ENCODE measurements at regions not wholly inside any gene's neighbourhood (a gene's known extent, or its start where the extent isn't known, plus 50 kb on each side); places are given as distances from the start of the nearest gene placed in this dataset.

GRCh38 chr4:12265554-12265953, 836.9 kb upstream of the HS3ST1 start:
- no peaks in the 10 kb centered on the region for H3K27me3 ChIP-seq (ENCODE audit: control insufficient read depth, insufficient read depth, low read length)
- intact Hi-C loops (cut with micrococcal nuclease) = no loop called here
- H2AK5ac ChIP-seq (ENCODE audit: low read depth, low read length) = no peak overlapping the region
- no peak overlapping the region for H3K23ac ChIP-seq (ENCODE audit: low read depth, low read length)
- H3K14ac ChIP-seq (replicated peaks; ENCODE audit: low read depth, low read length) = no peak overlapping the region
- no peaks in the 10 kb centered on the region for H3K4me1 ChIP-seq (ENCODE audit: control insufficient read depth, insufficient read depth, low read length)
- in situ Hi-C loops (cut with MboI; ENCODE audit: low sequenced_read_pairs) = no loop called here
- dilution Hi-C loops (cut with HindIII; ENCODE audit: low sequenced_read_pairs, unreplicated experiment) = no loop called here
- H3K9ac ChIP-seq (ENCODE audit: low read depth, low read length) = no peak overlapping the region
- no CpG with 5 or more reads among the region's 2 CpGs for WGBS, 2 experiments (ENCODE audit: extremely low coverage in 2 of 2, insufficient read length in 1 of 2)
- H3K79me1 ChIP-seq (ENCODE audit: low read depth in 1 of 2, low read length in 2 of 2) = no peaks in the 10 kb centered on the region
- ATAC-seq (ENCODE audit: low read depth) (no peak), DNase-seq (no peak)
- no peak overlapping the region for H3K4me3 ChIP-seq (ENCODE audit: insufficient read depth, low read depth, low read length)
- no peak overlapping the region for H4K8ac ChIP-seq (ENCODE audit: low read depth in 2 of 2, low read length in 2 of 2)
- H3K27ac ChIP-seq (ENCODE audit: insufficient read depth, low read length) = no peak overlapping the region
- no peak overlapping the region for H3K56ac ChIP-seq (ENCODE audit: extremely low read depth, insufficient read depth, low read length)
- no peak overlapping the region for H3K18ac ChIP-seq (ENCODE audit: low read depth, low read length)
- H3K4ac ChIP-seq (ENCODE audit: low read depth, low read length) = no peak overlapping the region
- H2AK9ac ChIP-seq (replicated peaks; ENCODE audit: low read depth, low read length, poor library complexity) = no peak overlapping the region
- H3K36me3 ChIP-seq (ENCODE audit: control insufficient read depth, insufficient read depth, low read length) = no peaks in the 10 kb centered on the region
- no peak overlapping the region for H2BK5ac ChIP-seq (ENCODE audit: low read depth, low read length, poor library complexity, severe bottlenecking)
- H2BK15ac ChIP-seq (ENCODE audit: low read depth, low read length) = no peak overlapping the region
- no peak overlapping the region for H2BK120ac ChIP-seq (ENCODE audit: low read depth, low read length)
- ChIA-PET POLR2A (ENCODE audit: unreplicated experiment) (no interaction called here), CTCF (no interaction called here)
- H3K9me3 ChIP-seq (ENCODE audit: control insufficient read depth, insufficient read depth, low read length) = peaks cover 4% of the 10 kb centered on the region
- H2AFZ ChIP-seq (replicated peaks; ENCODE audit: low read length, poor library complexity) = no peak overlapping the region
- H4K91ac ChIP-seq (ENCODE audit: insufficient read depth, low read depth, low read length) = no peak overlapping the region
- no peak overlapping the region for H2BK20ac ChIP-seq (ENCODE audit: low read depth, low read length)
- H4K20me1 ChIP-seq (ENCODE audit: insufficient read depth, low read length) = no peaks in the 10 kb centered on the region
- TF ChIP-seq RFX5 (IDR thresholded peaks at IDR 0.05; ENCODE audit: low read depth, low read length) = no peak
- H3K9me1 ChIP-seq (ENCODE audit: insufficient read depth, low read length) = no peaks in the 10 kb centered on the region
- no peak overlapping the region for H3K4me2 ChIP-seq (ENCODE audit: low read depth, low read length)
- no TSS peak for BruUV-seq (replicated peaks)
- no peak overlapping the region for H4K5ac ChIP-seq (ENCODE audit: low read depth, low read length)
